IPS-15b (cell line): ENCODE measurements at regions not wholly inside any gene's neighbourhood (a gene's known extent, or its start where the extent isn't known, plus 50 kb on each side); places are given as distances from the start of the nearest gene placed in this dataset.

Source experiments
- H3K27me3 ChIP-seq: one replicate; pipeline ENCODE4 v1.6.1; 2013; ENCODE audit warnings: low read length; ENCODE audit not compliant: control insufficient read depth, insufficient read depth
- H3K36me3 ChIP-seq: one replicate; pipeline ENCODE4 v1.6.1; 2013; ENCODE audit warnings: low read length; ENCODE audit not compliant: control insufficient read depth, insufficient read depth
- H3K4me1 ChIP-seq: one replicate; pipeline ENCODE4 v1.6.1; 2013; ENCODE audit warnings: mild to moderate bottlenecking, low read length; ENCODE audit not compliant: control insufficient read depth, insufficient read depth
- H3K4me3 ChIP-seq: one replicate; pipeline ENCODE4 v1.5.1; 2013; ENCODE audit warnings: low read depth, low read length
- H3K9ac ChIP-seq: one replicate; pipeline ENCODE4 v1.6.1; 2013; ENCODE audit warnings: low read depth, mild to moderate bottlenecking, low read length
- H3K9me3 ChIP-seq: one replicate; pipeline ENCODE4 v1.6.1; 2013; ENCODE audit warnings: mild to moderate bottlenecking, low read length; ENCODE audit not compliant: control insufficient read depth, insufficient read depth

DNA sequence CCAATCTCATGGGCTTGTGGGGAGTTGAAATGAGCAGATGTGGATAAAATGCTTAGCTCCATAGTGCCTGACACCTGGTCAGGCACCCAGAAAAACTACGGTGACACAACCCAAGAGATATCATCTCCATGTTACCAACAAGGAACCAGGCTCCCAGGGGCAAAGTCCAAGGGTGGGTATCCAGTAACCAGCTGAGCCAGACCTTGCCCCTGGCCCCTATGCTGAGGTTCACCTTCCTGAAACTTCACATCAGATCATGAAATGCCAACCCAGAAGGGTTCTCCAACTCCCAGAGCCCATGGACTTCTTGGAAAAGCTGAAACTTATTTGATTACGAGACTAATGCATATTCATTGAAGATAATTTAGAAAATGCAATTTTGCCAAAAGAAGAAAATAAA lies 141.8 kb upstream of the KCNG1 start:
- Histone ChIP-seq H3K4me1 (no peaks in the 10 kb centered on the region), H3K9me3 (no peaks in the 10 kb centered on the region), H3K36me3 (no peaks in the 10 kb centered on the region), H3K4me3 (no peak overlapping the region), H3K27me3 (peaks cover 11% of the 10 kb centered on the region), H3K9ac (no peak overlapping the region)

DNA sequence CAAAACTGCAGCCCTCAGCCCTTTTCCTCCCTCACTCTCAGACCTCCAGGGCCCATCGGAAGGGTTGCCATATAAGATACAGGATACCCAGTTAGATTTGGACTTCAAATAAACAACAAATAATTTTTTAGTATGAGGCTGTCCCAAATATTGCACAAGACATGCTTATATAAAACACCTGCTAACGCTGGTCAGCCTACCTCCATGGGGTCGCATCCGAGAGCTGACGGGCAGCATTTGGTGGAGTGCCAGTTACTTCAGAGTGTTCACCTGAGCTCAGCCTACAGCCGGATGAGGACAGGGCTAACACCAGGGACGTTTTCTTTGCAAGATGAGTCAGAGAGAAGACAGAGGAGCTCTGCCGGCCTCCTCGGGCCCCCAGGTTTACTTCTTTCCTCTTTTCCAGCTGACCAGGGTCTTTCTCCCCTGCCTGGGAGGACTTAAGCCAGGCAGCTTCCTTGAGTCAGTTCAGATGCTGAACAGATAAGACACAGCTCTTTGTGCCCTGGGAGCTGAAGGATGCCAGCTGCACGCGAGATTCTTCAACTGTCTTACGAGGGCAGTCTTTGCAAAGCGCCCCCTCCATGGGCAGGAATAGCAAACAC lies 141.2 kb upstream of the KCNG1 start:
- Histone ChIP-seq H3K9me3 (no peaks in the 10 kb centered on the region), H3K36me3 (no peaks in the 10 kb centered on the region), H3K4me1 (no peaks in the 10 kb centered on the region), H3K27me3 (peaks cover 7% of the 10 kb centered on the region), H3K4me3 (no peak overlapping the region), H3K9ac (no peak overlapping the region)

GRCh38 chr20:51162015-51162414 lies 139.1 kb upstream of the KCNG1 start:
- no peaks in the 10 kb centered on the region for H3K27me3 ChIP-seq

DNA sequence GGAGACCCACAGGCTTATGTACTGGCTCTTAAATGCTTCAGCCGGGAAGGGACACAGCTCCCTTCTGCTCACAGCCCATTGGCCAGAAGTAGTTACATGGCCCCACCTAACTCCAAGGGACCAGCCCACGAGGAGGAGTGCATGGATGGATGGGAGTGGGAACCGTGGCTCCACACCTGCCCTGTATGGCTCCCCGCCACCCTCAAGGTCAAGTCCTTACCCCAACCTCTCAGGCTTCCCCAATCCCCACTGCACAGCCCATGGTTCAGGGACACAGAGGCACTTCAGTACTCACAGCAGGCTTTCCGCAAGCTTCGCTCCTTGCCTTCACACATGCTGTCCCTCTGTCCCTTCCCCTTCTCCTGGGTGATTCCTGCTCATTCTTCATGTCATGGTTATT lies 137.9 kb upstream of the KCNG1 start:
- Histone ChIP-seq H3K27me3 (no peaks in the 10 kb centered on the region), H3K4me3 (no peak overlapping the region), H3K4me1 (no peaks in the 10 kb centered on the region)

More at GRCh38 chr20:51162015-51162414, 139.1 kb upstream of the KCNG1 start:
- H3K4me1 ChIP-seq: no peaks in the 10 kb centered on the region
- H3K4me3 ChIP-seq: no peak overlapping the region
- no peaks in the 10 kb centered on the region for H3K36me3 ChIP-seq
- H3K9ac ChIP-seq: no peak overlapping the region
- H3K9me3 ChIP-seq: no peaks in the 10 kb centered on the region

DNA sequence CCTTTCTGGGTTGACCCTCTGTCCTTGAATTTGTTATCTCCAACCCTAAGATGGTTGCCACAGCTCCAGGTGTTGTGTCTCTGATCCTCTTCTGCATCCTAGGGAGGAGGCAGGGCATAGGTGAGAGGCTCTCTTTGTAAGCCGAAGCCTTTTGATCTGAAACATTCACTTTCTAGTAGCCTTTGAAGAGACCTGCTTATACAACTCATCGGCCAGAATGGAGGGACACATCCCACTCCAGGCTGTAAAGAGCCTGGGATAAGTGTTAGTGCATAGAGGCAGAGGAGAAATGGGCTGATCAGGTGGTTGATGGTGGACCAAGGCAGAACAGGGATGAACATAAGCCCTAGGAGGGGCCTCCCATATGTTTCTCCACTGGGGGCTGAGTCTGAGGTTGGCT lies 137.1 kb upstream of the KCNG1 start:
- Histone ChIP-seq H3K36me3 (no peaks in the 10 kb centered on the region), H3K9ac (no peak overlapping the region), H3K4me3 (no peak overlapping the region), H3K27me3 (no peaks in the 10 kb centered on the region), H3K9me3 (no peaks in the 10 kb centered on the region), H3K4me1 (no peaks in the 10 kb centered on the region)

More for the DNA sequence above, 137.9 kb upstream of the KCNG1 start:
- Histone ChIP-seq H3K36me3 (no peaks in the 10 kb centered on the region), H3K9ac (no peak overlapping the region), H3K9me3 (no peaks in the 10 kb centered on the region)

DNA sequence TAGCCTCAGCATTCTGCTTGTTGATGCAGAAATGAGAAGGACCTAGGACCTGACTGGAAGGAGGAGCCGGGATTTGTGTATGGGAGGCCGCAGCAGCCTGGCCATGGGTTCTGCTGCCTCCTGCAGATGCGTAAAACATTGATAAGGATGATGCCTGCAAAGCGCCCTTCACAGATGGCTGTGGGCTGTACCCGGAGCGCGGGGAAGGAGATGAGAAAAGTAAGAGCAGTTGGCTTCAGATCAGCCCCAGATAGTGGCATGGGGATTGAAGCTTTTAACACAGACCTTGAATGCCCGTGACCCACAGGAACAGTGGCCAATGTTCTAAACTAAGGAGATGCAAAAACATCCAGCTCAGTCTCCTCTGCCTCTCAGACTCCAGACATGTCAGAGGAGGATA lies 136.4 kb upstream of the KCNG1 start:
- Histone ChIP-seq H3K9ac (no peak overlapping the region), H3K27me3 (no peaks in the 10 kb centered on the region)

DNA sequence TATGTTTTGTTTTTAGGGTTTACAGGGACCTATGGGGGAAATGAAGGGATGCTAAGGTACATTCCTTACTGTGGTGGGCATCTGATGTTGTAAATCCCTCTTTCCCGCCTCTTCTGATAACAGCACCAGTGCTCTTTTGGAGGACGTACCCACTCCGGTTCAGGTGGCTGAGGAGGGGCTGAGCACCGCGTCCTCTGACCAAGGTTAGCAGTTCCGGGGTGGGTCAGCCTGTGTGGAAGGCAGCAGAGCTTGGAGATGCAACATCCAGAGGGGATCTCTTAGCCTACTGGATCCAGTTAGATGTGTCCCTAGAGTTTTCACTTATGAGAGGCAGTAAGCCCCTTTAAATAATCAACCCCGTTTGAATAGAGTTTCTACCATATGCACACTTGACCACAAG lies 135.3 kb upstream of the KCNG1 start:
- Histone ChIP-seq H3K36me3 (no peaks in the 10 kb centered on the region), H3K9me3 (no peaks in the 10 kb centered on the region), H3K9ac (no peak overlapping the region), H3K4me3 (no peak overlapping the region), H3K4me1 (no peaks in the 10 kb centered on the region), H3K27me3 (no peaks in the 10 kb centered on the region)

More for the DNA sequence above, 136.4 kb upstream of the KCNG1 start:
- no peaks in the 10 kb centered on the region for H3K9me3 ChIP-seq
- H3K4me3 ChIP-seq: no peak overlapping the region
- no peaks in the 10 kb centered on the region for H3K4me1 ChIP-seq
- H3K36me3 ChIP-seq: no peaks in the 10 kb centered on the region

DNA sequence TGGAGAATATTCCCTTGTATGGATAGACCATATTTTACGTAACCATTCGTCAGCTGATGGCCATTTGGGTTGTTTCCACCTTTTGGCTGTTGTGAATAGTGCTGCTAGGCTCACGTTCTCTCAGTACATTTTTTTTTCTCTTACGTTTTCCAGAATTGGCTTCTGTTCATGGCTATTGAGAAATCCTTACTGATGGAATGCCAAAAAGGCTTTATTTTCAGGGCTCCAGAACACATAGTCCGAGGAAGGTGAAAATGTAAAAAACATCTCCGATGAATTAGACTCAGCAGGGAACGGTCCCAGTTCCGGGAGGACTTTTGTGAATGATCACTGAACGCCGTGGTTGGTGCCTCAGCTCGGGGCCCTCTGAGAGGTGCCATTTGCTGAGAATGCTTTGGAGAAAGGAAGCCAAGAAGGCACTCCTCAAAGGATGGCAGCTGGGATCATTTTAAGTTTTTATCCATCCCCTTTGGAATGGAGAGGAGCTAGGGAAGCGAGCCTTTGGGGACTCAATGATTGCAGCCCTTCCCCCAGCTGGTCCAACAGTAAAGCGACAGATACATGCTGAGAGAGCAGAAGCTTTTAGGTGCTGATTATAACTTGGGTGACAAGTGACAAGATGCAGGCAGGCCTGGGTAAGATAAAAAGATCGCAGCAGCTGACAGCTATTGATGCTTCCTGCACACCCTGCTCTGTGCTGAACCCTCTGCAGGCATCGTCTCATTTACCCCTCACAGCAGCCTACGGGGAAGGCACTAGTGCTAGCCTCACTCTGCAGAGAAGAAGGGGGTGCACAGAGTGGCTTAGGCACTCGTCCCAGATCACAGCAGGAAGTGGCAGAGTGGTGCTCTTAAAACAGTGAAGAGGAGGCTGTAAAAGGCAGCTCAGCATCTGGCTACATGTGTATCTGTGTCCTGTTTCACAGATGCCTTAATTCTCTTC lies 133.4 kb upstream of the KCNG1 start:
- Histone ChIP-seq H3K36me3 (no peaks in the 10 kb centered on the region), H3K4me3 (no peak overlapping the region), H3K4me1 (no peaks in the 10 kb centered on the region), H3K9me3 (no peaks in the 10 kb centered on the region), H3K27me3 (no peaks in the 10 kb centered on the region), H3K9ac (no peak overlapping the region)

DNA sequence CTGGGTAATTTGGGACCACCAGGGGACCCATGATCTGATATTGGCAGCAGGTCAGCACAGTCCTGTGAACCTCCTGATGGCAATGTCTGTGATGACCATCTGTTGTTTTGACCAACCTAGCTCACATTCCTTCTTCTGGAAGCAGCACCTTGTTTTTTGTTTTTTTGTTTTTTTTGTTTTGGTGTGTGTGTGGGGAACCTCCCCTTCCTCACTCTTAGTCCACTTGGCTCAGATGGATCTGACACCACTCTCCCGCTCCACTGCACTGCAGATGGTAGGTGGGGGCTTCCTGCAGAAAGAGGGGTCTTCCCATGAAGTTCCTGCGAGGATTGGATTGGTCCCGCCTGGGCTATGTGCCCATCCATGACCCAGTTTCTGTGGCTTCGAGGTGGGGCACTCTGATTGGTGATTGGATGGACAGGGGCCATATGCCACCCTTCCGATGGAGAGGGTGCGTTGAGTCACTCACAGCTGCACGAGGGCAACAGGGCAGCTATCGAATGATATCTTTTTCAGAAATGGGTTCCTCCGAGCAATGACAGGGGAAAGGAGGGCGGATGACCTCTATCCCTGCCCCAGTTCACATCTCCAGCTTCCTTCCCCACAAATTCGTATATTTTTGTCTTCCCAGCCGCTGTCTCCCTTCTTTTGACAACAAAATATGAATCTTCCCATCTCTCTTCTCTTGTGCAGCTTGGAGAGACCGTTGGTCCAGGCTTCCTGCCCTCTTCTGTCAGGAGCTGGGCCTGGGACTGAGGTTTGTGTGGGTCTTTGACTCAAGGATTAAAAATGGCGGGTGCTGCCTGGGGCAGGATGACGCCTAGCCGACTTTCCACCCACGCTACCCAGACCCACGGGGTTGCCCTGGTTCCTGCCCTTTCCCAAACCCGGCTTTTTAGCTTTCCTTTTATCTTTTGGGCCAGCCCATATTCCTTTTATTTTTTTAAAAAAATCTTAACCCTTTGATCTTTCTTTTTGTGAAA lies 132.1 kb upstream of the KCNG1 start:
- no peaks in the 10 kb centered on the region for H3K9me3 ChIP-seq
- H3K36me3 ChIP-seq: no peaks in the 10 kb centered on the region
- no peaks in the 10 kb centered on the region for H3K4me1 ChIP-seq
- no peak overlapping the region for H3K4me3 ChIP-seq
- no peaks in the 10 kb centered on the region for H3K27me3 ChIP-seq
- H3K9ac ChIP-seq: no peak overlapping the region

DNA sequence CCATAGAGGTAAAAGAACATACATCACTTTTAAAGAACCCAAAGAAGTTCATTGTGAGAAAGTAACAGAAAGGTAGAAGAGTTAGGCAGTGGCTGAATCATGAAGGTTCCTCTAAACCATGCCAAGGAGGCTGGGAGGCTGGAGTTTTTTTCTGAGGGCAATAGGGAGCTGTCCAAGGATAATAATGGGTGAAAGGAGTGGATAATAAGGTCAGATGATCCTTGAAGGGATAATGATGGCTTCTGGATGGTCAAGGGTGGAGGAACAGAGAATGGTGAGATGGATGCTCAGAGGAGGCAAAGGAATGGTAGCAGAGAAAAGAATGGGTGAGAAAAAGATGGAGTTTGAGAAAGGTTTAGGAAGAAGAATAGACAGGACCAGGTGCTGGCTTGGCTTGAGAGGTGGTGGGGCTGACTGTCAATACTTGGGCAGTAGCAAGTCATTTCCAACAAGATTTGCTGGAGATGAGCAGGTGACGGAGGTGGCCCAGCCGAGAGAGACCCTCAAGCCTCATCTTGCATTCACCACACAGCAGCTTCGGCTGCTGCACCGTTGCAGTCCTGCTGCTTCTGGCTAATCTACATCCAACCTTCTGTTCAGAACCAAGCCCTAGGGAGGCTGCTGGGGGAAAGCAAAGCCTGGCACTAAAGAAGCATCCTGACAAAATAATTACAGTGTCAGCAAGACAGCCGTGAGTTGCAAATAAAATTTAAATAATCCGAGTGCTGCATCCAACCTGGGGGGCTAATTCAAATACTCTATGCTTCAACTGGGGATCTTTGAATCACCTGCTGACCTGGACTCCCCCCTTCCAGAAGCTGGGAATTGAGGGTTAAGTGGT lies 131.2 kb upstream of the KCNG1 start:
- Histone ChIP-seq H3K9me3 (no peaks in the 10 kb centered on the region), H3K4me3 (no peak overlapping the region), H3K36me3 (no peaks in the 10 kb centered on the region), H3K9ac (no peak overlapping the region), H3K27me3 (no peaks in the 10 kb centered on the region), H3K4me1 (no peaks in the 10 kb centered on the region)

GRCh38 chr20:51148941-51149340 lies 126.0 kb upstream of the KCNG1 start:
- no peaks in the 10 kb centered on the region for H3K27me3 ChIP-seq
- no peaks in the 10 kb centered on the region for H3K36me3 ChIP-seq
- no peaks in the 10 kb centered on the region for H3K9me3 ChIP-seq
- no peaks in the 10 kb centered on the region for H3K4me1 ChIP-seq
- no peak overlapping the region for H3K9ac ChIP-seq
- no peak overlapping the region for H3K4me3 ChIP-seq
